Posterior cingulate gyrus (tissue), 11 donors: ENCODE measurements at regions not wholly inside any gene's neighbourhood (a gene's known extent, or its start where the extent isn't known, plus 50 kb on each side); places are given as distances from the start of the nearest gene placed in this dataset.
A peak's percentile ranks its signal among the peaks of the same experiment; 100 is the strongest.
"Not testable (repeated sequence)": the region's sequence is repeated elsewhere in the genome, so short reads cannot be mapped to it uniquely, and the experiment has no call there.

Source experiments
- DNase-seq, 10 donors: peaks; one replicate each; pipeline versions ENCODE4 v3.0.0 to v3.0.0-alpha.2; 2020 to 2021; ENCODE audit warnings: mixed read lengths in 3 of 10
- intact Hi-C: fragments of 100-400 bp; cut with DNase I; formaldehyde crosslinking; loops from one replicate; pipeline ENCODE4 v1.15.1; 2023

GRCh38 chr1:194080826-194081225, 894.4 kb upstream of the B3GALT2 start:
- intact Hi-C loops: no loop called here
- DNase-seq: no peak

- intact Hi-C loops: no loop called here
- DNase-seq: no peak
These were observed 892.4 kb upstream of the B3GALT2 start for GRCh38 chr1:194078765-194079164.

- intact Hi-C loops: no loop called here
- DNase-seq: no peak
These were observed 890.2 kb upstream of the B3GALT2 start for GRCh38 chr1:194076646-194077045.

- intact Hi-C loops: no loop called here
- no peak for DNase-seq
These were observed 887.4 kb upstream of the B3GALT2 start for GRCh38 chr1:194073833-194074232.

GRCh38 chr1:194071205-194071604, 884.8 kb upstream of the B3GALT2 start:
- DNase-seq: no peak
- intact Hi-C loops: no loop called here

GRCh38 chr1:194069831-194070218, 883.4 kb upstream of the B3GALT2 start:
- no peak for DNase-seq
- intact Hi-C loops: no loop called here

GRCh38 chr1:194069168-194069830, 882.9 kb upstream of the B3GALT2 start:
- peak in 3 of 10 donors; percentile 10 to 75 (median 58) for DNase-seq
- intact Hi-C loops: no loop called here

- intact Hi-C loops: no loop called here
- DNase-seq: no peak
These were observed 882.2 kb upstream of the B3GALT2 start for GRCh38 chr1:194068446-194069167.

GRCh38 chr1:194067772-194068171, 881.4 kb upstream of the B3GALT2 start:
- intact Hi-C loops: no loop called here
- DNase-seq: no peak

GRCh38 chr1:194062962-194063361, 876.5 kb upstream of the B3GALT2 start:
- no peak for DNase-seq
- intact Hi-C loops: no loop called here

GRCh38 chr1:194062526-194062925, 876.1 kb upstream of the B3GALT2 start:
- DNase-seq: no peak
- intact Hi-C loops: no loop called here

- intact Hi-C loops: no loop called here
- no peak for DNase-seq
These were observed 874.1 kb upstream of the B3GALT2 start for GRCh38 chr1:194060481-194060880.

GRCh38 chr1:194058268-194058667, 871.9 kb upstream of the B3GALT2 start:
- DNase-seq, intact Hi-C loops: not testable (repeated sequence)

GRCh38 chr1:194056169-194056568, 869.8 kb upstream of the B3GALT2 start:
- DNase-seq: no peak
- intact Hi-C loops: no loop called here

GRCh38 chr1:194055536-194055935, 869.1 kb upstream of the B3GALT2 start:
- no peak for DNase-seq
- intact Hi-C loops: no loop called here

- DNase-seq: no peak
- intact Hi-C loops: no loop called here
These were observed 866.3 kb upstream of the B3GALT2 start for GRCh38 chr1:194052514-194053338.

GRCh38 chr1:194047921-194048320, 861.5 kb upstream of the B3GALT2 start:
- intact Hi-C loops: no loop called here
- no peak for DNase-seq

GRCh38 chr1:194047206-194047605, 860.8 kb upstream of the B3GALT2 start:
- intact Hi-C loops: no loop called here
- no peak for DNase-seq

- intact Hi-C loops: no loop called here
- DNase-seq: no peak
These were observed 859.0 kb upstream of the B3GALT2 start for GRCh38 chr1:194045416-194045815.

GRCh38 chr1:194044892-194045291, 858.5 kb upstream of the B3GALT2 start:
- no peak for DNase-seq
- intact Hi-C loops: no loop called here

GRCh38 chr1:194043984-194044755, 857.8 kb upstream of the B3GALT2 start:
- intact Hi-C loops: no loop called here

More at GRCh38 chr1:194043984-194044755, 857.8 kb upstream of the B3GALT2 start:
- no peak for DNase-seq
